Transverse colon (tissue), 4 donors: ENCODE measurements at regions not wholly inside any gene's neighbourhood (a gene's known extent, or its start where the extent isn't known, plus 50 kb on each side); places are given as distances from the start of the nearest gene placed in this dataset.

Experiments used
- CTCF ChIP-seq, 5 experiments: fragments of 200-600 bp in 3 of 5; fragments of 450-650 bp in 2 of 5; sonication (generic) in 3 of 5; IDR thresholded peaks; 1 replicate in 2 of 5; 2 replicates in 3 of 5; pipeline ENCODE4 v1.5.1; 2016 to 2017; ENCODE audit warnings: antibody characterized with exemption in 5 of 5, inconsistent platforms in 3 of 5, mild to moderate bottlenecking in 2 of 5, moderate library complexity in 1 of 5
- POLR2A ChIP-seq: fragments of 450-650 bp; IDR thresholded peaks from one replicate; pipeline ENCODE4 v1.6.1; 2016; ENCODE audit warnings: antibody characterized with exemption, mild to moderate bottlenecking, moderate library complexity
- POLR2AphosphoS5 ChIP-seq, 3 donors: sonication (generic); formaldehyde crosslinking; IDR thresholded peaks; one replicate each; pipeline ENCODE4 v1.6.1; 2016; ENCODE audit warnings: antibody characterized with exemption in 3 of 3

GRCh38 chr5:15442193-15442570 is 57.8 kb upstream of the FBXL7 start:
- TF ChIP-seq CTCF (IDR thresholded peaks at IDR 0.05) = no peak
- TF ChIP-seq POLR2A = no peak
- no peak for TF ChIP-seq POLR2AphosphoS5 (IDR thresholded peaks at IDR 0.05)
